SKM-1 (cell line): ENCODE measurements at regions not wholly inside any gene's neighbourhood (a gene's known extent, or its start where the extent isn't known, plus 50 kb on each side); places are given as distances from the start of the nearest gene placed in this dataset.
"Not testable (repeated sequence)": the region's sequence is repeated elsewhere in the genome, so short reads cannot be mapped to it uniquely, and the experiment has no call there.

ENCODE experiments used
- DNase-seq: peaks from one replicate; lab custom pipeline; 2025; ENCODE audit not compliant: unreplicated experiment; lab: John Stamatoyannopoulos, UW

DNA sequence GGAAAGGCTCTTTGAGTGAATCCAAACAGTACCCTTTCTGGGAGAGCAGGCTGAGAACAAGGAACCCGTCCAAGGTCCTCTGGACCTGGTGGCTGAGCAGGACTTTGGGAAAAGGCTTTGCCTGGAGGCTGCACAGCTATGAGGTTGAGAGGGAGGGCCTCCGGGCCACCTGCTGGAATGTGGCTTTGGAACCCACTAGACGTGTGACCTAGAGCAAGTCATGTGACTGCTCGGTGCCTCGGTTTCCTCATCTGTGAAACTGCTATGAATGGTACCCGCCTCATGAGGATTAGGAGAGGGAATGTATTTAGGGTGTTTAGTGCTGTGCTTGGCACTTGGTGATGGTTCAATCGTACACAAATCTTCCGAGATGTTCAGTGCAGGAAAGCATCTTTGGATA is 50.4 kb downstream of the HAPSTR1 start:
- DNase-seq, result no peak

DNA sequence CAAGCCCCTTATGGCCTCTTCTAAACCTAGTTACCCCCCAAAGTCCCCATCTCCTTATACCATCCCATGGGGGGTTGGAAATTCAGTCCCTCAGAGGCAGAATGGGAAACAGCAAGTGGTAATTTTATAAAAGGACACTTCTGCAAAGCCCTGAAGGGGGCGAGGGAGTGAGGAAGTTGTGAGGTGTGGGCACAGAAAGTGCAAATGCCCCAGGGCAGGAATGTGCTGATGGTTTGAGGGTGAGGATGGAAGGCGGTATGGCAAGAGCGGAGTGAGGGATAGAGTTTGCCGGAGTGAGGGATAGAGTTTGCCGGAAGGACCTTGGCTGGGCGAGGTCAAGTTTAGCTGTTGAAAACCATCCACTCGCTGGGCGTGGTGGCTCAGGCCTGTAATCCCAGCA is 52.7 kb downstream of the HAPSTR1 start:
- no peak for DNase-seq

DNA sequence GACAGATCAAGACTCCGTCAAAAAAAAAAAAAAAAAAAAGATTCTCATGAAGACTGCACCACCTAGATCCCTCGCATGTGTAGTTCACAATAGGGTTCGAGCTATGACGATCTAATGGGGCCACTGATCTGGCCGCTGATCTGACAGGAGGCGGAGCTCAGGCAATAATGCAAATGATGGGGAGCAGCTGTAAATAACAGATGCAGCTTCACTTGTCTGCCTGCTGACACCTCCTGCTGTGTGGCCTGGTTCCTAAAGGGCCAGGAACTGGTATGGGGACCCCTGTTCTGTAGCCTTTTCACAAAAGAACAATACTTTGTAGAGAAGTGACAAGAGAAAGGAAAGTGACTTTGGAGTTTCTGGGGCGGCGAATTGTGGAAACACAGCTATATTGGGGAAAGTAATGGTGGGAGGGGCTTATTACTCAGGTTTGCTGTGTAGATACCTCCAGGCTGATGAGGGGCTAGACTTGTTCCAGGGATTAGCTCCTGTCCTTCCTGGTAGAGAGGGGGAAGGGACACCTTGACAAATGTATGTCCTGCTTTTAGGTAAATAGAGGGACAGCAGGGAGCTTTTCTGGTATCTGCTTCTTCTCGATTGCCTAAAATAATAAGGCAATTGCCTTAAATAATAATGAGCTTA is 57.1 kb downstream of the HAPSTR1 start:
- DNase-seq, result no peak

DNA sequence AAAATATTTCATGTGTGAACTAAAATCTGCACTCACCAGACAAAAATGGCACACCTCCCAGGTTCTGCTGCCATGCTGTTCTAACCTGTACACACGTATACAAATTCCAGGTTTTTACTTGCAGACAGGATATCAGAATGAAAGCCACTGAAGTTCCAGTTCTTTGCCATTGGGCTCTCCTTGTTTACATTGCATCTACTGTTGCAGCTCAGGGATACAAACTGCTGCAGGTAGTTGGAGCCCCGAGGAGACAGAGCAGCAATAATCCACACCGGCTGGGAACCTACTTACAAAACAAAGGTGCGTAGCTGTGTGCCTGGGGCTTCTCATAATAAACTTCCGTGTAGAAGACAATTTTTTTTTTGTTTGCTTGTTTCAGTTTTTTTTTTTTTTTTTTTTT is 59.6 kb downstream of the HAPSTR1 start:
- no peak for DNase-seq

DNA sequence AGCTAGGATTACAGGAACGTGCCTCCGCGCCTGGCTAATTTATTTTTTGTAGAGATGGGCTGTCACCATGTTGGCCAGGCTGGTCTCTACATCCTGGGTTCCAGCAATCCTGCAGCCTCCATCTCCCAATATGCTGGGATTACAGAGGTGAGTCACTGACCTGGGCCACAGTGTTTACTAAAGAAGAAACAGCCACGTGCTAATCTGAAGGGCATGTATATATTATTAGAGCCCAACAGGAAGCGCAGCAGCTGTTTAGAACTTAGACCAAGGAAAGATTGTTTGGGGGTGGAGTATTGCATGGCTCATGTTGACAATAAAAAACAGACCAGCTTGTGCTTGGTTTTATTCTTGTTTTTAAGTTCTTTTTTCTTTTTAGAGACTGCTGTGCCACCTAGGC is 60.2 kb downstream of the HAPSTR1 start:
- DNase-seq, result no peak

DNA sequence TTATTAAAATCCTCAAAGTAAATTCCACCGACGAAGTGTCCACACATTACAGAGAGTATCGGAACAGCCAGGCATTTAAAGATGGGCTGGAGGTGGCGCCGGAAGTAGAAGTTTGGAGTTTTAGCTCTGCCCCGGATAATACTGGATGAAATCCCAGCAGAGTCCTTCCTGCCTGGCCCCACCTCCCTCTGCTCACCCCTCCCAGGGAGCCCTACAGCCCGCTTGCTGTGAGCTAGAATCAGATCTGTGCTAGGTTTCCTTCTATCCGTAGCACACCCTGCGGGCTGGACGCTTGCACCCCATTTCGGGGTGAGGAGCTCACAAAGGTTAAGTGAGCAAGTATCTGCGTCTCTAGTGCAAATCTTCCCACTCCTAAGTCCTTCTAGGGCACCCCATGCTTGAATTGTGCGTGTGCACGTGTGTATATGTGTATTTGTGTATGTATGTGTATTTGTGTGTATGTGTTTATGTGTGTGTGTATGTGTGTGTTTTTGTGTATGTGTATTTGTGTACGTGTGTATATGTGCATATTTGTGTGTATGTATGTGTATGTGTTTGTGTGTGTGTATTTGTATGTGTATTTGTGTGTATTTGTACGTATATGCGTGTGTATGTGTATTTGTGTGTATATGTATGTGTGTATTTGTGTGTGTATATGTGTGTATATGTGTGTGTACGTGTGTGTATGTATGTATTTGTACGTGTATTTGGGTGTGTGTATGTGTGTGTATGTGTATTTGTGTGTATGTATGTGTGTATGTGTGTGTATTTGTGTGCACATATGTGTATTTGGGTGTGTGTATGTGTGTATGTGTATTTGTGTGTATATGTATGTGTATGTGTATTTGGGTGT is 61.4 kb downstream of the HAPSTR1 start:
- DNase-seq, result no peak

DNA sequence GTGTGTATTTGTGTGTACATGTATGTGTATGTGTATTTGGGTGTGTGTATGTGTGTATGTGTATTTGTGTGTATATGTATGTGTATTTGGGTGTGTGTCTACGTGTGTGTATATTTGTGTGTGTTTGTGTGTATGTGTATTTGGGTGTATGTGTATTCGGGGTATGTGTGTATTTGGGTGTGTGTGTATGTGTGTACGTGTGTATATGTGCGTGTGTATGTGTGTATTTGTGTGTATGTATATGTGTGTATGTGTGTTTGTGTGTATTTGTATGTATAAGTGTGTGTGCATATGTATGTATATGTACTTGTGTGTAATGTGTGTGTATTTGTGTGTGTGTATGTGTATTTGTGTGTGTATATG is 62.0 kb downstream of the HAPSTR1 start:
- no peak for DNase-seq

DNA sequence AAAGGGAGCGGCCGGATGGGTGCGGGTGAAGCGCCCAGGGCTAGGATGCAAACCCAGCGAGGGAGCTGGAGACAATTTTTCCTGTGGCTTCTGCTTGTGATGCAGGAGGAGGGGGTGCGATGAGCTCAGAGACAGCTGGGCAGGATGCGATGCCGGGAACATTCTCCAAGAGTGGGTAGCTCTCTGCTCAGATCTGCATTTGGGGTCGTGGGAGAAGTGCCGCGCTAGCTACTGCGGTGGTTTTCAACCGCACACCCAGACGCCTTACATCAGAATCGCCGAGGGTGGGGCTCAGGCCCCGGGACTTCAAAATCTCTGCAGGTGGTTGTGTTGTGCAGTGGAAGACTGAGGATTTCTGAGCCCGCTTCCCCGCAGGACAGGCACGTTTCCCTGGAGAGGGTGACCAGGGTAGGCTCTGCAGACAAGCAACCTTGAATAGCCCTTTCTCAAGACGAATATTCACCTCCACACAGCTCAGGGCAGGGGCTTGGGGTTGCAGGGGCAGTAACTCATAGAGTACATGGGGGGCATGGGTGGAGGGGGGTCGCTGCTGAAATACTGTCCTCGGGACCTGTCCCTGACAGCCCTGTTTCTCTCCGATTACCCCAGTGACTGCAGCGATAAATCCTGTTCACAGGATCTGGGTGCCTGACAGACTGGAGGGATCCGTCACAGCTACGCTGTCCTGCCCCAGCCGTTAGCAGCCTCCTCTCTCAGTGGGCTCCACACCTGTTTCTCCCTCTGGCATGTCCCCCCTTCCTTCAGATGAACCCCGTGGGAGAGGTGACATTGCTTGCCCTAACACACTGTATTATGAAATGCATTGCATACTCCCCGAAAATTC is 63.3 kb downstream of the HAPSTR1 start:
- DNase-seq, result no peak

DNA sequence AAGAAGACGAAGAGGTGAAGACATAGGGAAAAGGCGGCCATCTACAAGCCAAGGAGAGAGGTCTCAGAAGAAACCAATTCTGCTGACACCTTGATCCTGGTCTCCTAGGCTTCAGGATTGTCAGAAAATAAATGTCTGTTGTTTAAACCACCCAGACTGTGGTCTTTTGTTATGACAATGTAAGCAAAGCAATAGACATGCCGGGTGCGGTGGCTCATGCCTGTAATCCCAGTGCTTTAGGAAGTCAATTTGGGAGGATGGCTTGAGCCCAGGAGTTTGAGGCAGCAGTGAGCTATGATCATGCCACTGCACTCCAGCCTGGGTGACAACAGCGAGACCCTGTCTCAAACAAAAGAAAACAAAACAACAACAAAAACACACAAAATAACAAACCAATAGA is 64.4 kb downstream of the HAPSTR1 start:
- no peak for DNase-seq

DNA sequence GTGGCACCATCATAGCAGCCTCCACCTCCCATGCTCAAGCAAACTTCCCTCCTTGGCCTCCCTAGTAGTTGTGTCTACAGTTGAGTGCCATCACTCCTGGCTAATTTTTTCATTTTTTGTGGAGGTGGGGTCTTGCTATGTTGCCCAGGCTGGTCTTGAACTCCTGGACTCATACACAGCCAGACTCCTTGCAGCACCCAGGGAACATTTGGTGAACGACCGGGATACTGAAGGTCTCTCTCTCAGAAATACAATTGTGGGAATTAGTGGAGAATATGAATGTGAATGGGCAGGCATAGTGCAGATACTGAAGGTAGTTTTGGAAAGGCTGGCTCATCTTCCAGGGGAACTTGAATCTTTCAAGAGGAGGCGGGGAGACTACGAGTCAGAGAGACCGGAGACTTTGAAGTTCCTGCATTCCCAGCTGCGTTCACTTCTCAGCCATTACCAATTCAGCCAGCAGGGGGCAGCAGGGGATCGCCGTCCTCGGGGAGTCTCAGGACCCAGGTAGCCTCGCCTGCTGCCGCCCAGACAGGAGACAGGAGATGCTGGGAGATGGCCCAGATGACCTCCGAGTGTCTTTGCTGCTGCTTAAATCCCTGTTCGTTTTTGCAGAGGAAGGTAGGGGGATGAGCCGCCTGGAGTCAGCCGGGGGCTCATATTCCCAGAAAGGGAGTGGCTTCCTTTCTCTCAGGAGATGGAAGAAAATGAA is 68.6 kb downstream of the HAPSTR1 start:
- no peak for DNase-seq

DNA sequence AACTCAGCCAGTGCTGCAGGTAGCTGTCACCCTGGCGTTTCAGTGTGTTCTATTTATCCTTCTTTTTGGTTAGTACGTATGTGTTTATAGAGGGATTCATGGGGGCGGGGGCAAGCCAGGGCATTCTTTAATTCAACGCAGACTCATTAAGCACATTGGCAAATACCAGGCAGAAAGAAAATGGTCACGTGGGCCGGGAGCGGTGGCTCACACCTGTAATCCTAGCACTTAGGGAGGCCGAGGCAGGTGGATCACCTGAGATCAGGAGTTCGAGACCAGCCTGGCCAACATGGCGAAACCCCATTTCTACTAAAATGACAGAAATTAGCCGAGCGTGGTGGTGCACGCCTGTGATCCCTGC is 69.1 kb downstream of the HAPSTR1 start:
- no peak for DNase-seq

DNA sequence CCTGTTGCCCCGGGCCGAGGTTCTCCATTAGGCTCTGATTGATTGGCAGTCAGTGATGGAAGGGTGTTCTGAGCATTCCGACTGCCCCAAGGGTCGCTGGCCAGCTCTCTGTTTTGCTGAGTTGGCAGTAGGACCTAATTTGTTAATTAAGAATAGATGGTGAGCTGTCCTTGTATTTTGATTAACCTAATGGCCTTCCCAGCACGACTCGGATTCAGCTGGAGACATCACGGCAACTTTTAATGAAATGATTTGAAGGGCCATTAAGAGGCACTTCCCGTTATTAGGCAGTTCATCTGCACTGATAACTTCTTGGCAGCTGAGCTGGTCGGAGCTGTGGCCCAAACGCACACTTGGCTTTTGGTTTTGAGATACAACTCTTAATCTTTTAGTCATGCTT is 74.2 kb downstream of the HAPSTR1 start:
- no peak for DNase-seq

DNA sequence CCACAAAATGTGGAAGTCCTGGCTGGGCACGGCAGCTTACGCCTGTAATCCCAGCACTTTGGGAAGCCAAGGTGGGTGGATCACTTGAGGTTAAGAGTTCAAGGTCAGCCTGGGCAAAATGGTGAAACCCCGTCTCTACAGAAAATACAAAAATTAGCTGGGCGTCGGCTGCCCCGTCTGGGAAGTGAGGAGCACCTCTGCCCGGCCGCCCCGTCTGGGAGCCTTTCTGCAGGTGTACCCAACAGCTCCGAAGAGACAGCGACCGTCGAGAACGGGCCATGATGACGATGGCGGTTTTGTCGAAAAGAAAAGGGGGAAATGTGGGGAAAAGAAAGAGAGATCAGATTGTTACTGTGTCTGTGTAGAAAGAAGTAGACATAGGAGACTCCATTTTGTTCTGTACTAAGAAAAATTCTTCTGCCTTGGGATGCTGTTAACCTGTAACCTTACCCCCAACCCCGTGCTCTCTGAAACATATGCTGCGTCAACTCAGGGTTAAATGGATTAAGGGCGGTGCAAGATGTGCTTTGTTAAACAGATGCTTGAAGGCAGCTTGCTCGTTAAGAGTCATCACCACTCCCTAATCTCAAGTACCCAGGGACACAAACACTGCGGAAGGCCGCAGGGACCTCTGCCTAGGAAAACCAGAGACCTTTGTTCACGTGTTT is 75.0 kb downstream of the HAPSTR1 start:
- DNase-seq, result not testable (repeated sequence)

DNA sequence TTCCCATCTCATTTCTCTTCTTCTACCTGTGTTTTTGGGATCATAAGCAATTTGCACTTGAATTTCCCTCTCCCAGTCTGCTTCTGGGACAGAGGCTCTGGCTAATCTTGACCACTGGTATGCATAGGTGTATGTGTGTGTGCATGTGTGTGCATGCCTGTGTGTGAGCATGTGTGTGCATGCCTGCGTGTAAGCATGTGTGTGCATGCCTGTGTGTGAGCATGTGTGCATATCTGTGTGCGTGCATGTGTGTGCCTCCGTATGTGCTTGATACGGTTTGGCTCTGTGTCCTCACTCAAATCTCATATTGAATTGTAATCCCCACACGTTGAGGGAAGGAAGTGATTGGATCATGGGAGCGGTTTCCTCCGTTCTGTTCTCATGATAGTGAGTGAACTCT is 77.7 kb downstream of the HAPSTR1 start:
- DNase-seq, result no peak

DNA sequence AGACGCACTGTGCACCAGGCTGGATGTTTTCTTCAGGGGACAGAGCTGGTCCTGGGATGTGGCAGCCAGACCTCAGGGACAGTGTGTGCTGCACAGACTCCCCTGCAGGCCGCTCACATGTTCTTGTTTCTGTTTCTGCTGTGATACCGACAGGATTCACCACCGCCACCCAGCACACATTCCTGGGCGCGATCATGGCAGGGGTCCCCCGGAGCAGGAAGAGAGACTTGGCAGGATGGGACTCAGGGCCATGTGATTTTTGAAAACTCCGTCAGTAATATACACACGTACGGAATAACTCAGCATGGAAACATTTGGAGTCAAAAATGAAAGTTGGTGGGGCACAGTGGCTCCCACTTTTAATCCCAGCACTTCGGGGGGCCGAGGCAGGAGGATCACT is 79.0 kb downstream of the HAPSTR1 start:
- no peak for DNase-seq

DNA sequence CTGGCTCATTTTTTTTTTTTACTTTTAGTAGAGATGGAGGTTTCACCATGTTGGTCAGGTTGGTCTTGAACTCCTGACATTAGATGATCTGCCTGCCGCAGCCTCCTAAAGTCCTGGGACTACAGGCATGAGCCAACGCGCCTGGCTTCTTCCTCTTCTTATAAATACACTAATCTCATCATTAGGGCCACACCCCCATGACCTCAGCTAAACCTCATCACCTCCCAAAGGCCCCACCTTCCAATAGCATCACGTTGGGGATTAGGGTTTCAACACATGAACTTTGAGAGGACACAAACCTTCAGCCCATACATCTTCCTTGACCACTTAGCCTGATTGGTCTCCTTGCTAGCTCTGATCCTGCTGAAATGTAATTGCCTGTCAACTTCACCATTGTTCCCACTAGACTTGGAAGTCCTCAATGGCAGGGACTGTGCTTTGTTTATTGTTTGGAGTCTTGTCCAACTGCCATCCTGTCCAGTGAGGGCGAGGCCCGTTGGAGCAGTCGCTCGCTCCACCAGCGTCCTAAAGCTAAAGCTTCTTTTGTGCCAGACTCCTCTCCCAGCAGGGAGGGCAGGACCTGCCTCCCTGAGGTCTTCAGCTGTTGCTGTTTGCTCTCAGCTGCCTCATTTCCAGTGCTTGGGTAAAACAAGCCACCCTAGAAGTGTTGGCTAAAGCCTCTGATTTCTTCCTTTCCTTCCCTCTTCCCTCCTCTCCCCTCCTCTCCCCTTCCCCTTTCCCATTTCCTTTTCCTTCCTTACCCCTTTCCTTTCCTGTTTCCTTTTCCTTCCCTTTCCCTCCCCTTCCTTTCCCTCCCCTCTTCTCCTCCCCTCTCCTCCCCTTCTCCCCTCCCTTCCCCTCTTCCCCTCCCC is 85.3 kb downstream of the HAPSTR1 start:
- DNase-seq, result no peak

DNA sequence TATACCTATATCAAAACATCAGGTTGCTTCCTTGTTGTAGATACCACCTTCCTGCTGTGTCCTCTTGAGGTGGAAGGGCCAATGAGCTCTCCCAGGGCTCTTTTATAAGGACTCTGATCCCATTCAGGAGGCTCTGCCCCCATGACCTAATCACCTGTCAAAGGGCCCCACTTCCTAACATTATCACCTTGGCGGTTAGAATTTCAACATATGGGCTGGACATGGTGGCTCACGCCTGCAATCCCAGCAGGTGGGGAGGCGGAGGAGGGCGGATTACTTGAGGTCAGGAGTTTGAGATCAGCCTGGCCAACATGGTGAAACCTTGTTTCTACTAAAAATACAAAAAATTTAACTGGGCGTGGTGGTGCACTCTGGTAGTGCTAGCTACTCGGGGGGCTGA is 86.4 kb downstream of the HAPSTR1 start:
- DNase-seq, result no peak

DNA sequence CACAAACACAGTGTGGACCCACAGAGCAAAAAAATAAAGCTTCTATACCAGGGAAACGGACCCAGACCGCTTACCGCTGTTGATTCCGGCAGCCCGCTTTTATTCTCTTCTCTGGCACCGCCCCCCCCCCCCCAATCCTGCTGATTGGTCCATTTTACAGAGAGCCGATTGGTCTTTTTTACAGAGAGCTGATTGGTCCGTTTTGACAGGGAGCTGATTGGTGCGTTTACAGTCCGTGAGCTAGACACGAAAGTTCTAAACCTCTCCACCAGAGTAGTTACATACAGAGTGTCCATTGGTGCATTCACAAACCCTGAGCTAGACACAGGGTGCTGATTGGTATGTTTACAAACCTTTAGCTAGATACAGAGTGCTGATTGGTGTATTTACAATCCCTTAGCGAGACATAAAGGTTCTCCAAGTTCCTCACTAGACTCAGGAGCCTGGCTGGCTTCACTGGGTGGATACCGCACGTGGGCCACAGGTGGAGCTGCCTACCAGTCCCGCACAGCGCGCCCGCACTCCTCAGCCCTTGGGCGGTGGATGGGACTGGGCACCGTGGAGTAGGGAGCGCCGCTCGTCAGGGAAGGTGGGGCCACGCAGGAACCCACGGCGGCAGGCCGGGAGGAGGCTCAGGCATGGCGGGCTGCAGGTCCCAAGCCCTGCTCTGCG is 92.4 kb downstream of the HAPSTR1 start:
- no peak for DNase-seq

DNA sequence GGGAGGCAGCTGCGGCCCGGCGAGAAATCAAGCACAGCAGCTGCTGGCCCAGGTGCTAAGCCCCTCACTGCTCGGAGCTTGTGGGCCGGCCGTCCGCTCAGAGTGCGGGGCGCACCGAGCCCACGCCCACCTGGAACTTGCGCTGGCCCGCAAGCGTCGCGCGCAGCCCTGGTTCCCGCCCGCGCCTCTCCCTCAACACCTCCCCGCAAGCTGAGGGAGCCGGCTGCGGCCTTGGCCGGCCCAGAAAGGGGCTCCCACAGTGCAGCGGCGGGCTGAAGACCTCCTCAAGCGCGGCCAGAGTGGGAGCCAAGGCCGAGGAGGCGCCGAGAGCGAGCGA is 92.9 kb downstream of the HAPSTR1 start:
- no peak for DNase-seq
